IMR-90 (cell line): ENCODE measurements at regions not wholly inside any gene's neighbourhood (a gene's known extent, or its start where the extent isn't known, plus 50 kb on each side); places are given as distances from the start of the nearest gene placed in this dataset.

Source experiments
- ATAC-seq: fragments of 200-7000 bp; cut with Tn5 transposase; 2 replicates; pipeline ENCODE4 v1.9.1; 2020; ENCODE audit warnings: low read depth, mild to moderate bottlenecking, moderate library complexity
- BruUV-seq: library from RNA; stranded (reverse); fragments of 400-500 nt; replicated peaks from 2 replicates; lab custom pipeline; 2021; lab: Mats Ljungman, UMichigan
- CTCF ChIA-PET: fragments of 300-600 bp; formaldehyde crosslinking; extraction: SDS; loops from one replicate; lab custom pipeline; 2021; ENCODE audit warnings: antibody characterized with exemption; lab: Yijun Ruan, JAX
- POLR2A ChIA-PET: fragments of 300-600 bp; sonication (Branson Sonifier 250); formaldehyde crosslinking; loops from one replicate; lab custom pipeline; 2022; ENCODE audit warnings: antibody characterized with exemption; ENCODE audit not compliant: unreplicated experiment; lab: Charles Lee
- DNase-seq: peaks from one replicate; pipeline ENCODE4 v3.0.0; 2013
- H2AFZ ChIP-seq: replicated peaks from 2 replicates; pipeline ENCODE3; 2013; ENCODE audit warnings: low read length, mild to moderate bottlenecking; ENCODE audit not compliant: poor library complexity
- H2AK5ac ChIP-seq: 2 replicates; pipeline ENCODE4 v1.6.1; 2013; ENCODE audit warnings: low read depth, low read length, inconsistent platforms
- H2AK9ac ChIP-seq: replicated peaks from 2 replicates; pipeline ENCODE3; 2013; ENCODE audit warnings: mild to moderate bottlenecking, low read depth, low read length, moderate library complexity; ENCODE audit not compliant: poor library complexity
- H2BK120ac ChIP-seq: 2 replicates; pipeline ENCODE4 v1.6.1; 2013; ENCODE audit warnings: low read depth, low read length, inconsistent platforms
- H2BK15ac ChIP-seq: 3 replicates; pipeline ENCODE4 v1.6.1; 2013; ENCODE audit warnings: low read depth, low read length, inconsistent platforms
- H2BK20ac ChIP-seq: 2 replicates; pipeline ENCODE4 v1.6.1; 2013; ENCODE audit warnings: low read depth, mild to moderate bottlenecking, inconsistent platforms, low read length, moderate library complexity
- H2BK5ac ChIP-seq: 2 replicates; pipeline ENCODE4 v1.6.1; 2013; ENCODE audit warnings: mild to moderate bottlenecking, low read depth, low read length, inconsistent platforms; ENCODE audit not compliant: poor library complexity, severe bottlenecking
- H3K14ac ChIP-seq: replicated peaks from 2 replicates; pipeline ENCODE4 v1.6.1; 2013; ENCODE audit warnings: low read depth, low read length, inconsistent platforms
- H3K18ac ChIP-seq: 2 replicates; pipeline ENCODE4 v1.6.1; 2013; ENCODE audit warnings: low read depth, low read length, control low read depth
- H3K23ac ChIP-seq: 2 replicates; pipeline ENCODE4 v1.6.1; 2013; ENCODE audit warnings: low read depth, low read length, inconsistent platforms
- H3K27ac ChIP-seq: 2 replicates; pipeline ENCODE4 v1.5.1; 2013; ENCODE audit warnings: mild to moderate bottlenecking, control low read depth, low read length; ENCODE audit not compliant: insufficient read depth
- H3K27me3 ChIP-seq: 2 replicates; pipeline ENCODE4 v1.6.1; 2013; ENCODE audit warnings: low read length; ENCODE audit not compliant: control insufficient read depth, insufficient read depth
- H3K36me3 ChIP-seq: 2 replicates; pipeline ENCODE4 v1.6.1; 2013; ENCODE audit warnings: low read length, mixed read lengths; ENCODE audit not compliant: control insufficient read depth, insufficient read depth
- H3K4ac ChIP-seq: 2 replicates; pipeline ENCODE4 v1.6.1; 2013; ENCODE audit warnings: low read depth, low read length, inconsistent platforms
- H3K4me1 ChIP-seq: 2 replicates; pipeline ENCODE4 v1.6.1; 2013; ENCODE audit warnings: low read length, mixed read lengths; ENCODE audit not compliant: control insufficient read depth, insufficient read depth
- H3K4me2 ChIP-seq: 2 replicates; pipeline ENCODE4 v1.6.1; 2013; ENCODE audit warnings: low read depth, mild to moderate bottlenecking, control low read depth, low read length, moderate library complexity
- H3K4me3 ChIP-seq: 2 replicates; pipeline ENCODE4 v1.5.1; 2013; ENCODE audit warnings: low read depth, mild to moderate bottlenecking, control low read depth, low read length, moderate library complexity; ENCODE audit not compliant: insufficient read depth
- H3K56ac ChIP-seq: 2 replicates; pipeline ENCODE4 v1.6.1; 2013; ENCODE audit warnings: low read length, inconsistent platforms; ENCODE audit not compliant: insufficient read depth; ENCODE audit errors: extremely low read depth
- H3K79me1 ChIP-seq, 2 experiments: 2 replicates each; pipeline ENCODE4 v1.6.1; 2013; ENCODE audit warnings: low read length in 2 of 2, inconsistent platforms in 1 of 2, low read depth in 1 of 2
- H3K9ac ChIP-seq: 2 replicates; pipeline ENCODE4 v1.6.1; 2013; ENCODE audit warnings: low read depth, low read length, control low read depth
- H3K9me1 ChIP-seq: 2 replicates; pipeline ENCODE4 v1.6.1; 2013; ENCODE audit warnings: low read length, inconsistent platforms; ENCODE audit not compliant: insufficient read depth
- H3K9me3 ChIP-seq: 2 replicates; pipeline ENCODE4 v1.6.1; 2013; ENCODE audit warnings: low read length; ENCODE audit not compliant: control insufficient read depth, insufficient read depth
- H4K20me1 ChIP-seq: 2 replicates; pipeline ENCODE4 v1.6.1; 2013; ENCODE audit warnings: low read length, inconsistent platforms; ENCODE audit not compliant: insufficient read depth
- H4K5ac ChIP-seq: 2 replicates; pipeline ENCODE4 v1.6.1; 2013; ENCODE audit warnings: mild to moderate bottlenecking, low read depth, low read length, control low read depth
- H4K8ac ChIP-seq, 2 experiments: 2 replicates each; pipeline ENCODE4 v1.6.1; 2013; ENCODE audit warnings: low read depth in 2 of 2, low read length in 2 of 2, control low read depth in 1 of 2, inconsistent platforms in 1 of 2
- H4K91ac ChIP-seq: 2 replicates; pipeline ENCODE4 v1.6.1; 2013; ENCODE audit warnings: low read depth, low read length, inconsistent platforms; ENCODE audit not compliant: insufficient read depth
- BHLHE40 ChIP-seq: fragments of 150-350 bp; IDR thresholded peaks from 2 replicates; pipeline ENCODE4 v1.6.1; 2016; ENCODE audit warnings: mild to moderate bottlenecking, low read depth, low read length
- FOS ChIP-seq: fragments of 150-350 bp; IDR thresholded peaks from 2 replicates; pipeline ENCODE4 v1.6.1; 2016; ENCODE audit warnings: low read depth, low read length
- MXI1 ChIP-seq: IDR thresholded peaks from 2 replicates; pipeline ENCODE4 v1.6.1; 2012; ENCODE audit warnings: low read depth, mild to moderate bottlenecking, low read length, moderate library complexity, borderline replicate concordance
- RAD21 ChIP-seq: IDR thresholded peaks from 2 replicates; pipeline ENCODE4 v1.6.1; 2012; ENCODE audit warnings: low read length, improper control_type of control experiment
- RCOR1 ChIP-seq: IDR thresholded peaks from 2 replicates; pipeline ENCODE4 v1.6.1; 2012; ENCODE audit warnings: mild to moderate bottlenecking, low read length, improper control_type of control experiment; ENCODE audit not compliant: insufficient replicate concordance
- WGBS, 2 experiments: methylation state at CpG; one replicate each; pipeline versions ENCODE4 v1.1.5 to v1.1.7; 2013; ENCODE audit warnings: missing lambda C conversion rate in 2 of 2; ENCODE audit not compliant: insufficient read length in 1 of 2; ENCODE audit errors: extremely low coverage in 2 of 2; 5-methylcytosine and 5-hydroxymethylcytosine counted together
- dilution Hi-C: fragments of 300-500 bp; cut with HindIII; formaldehyde crosslinking; loops from one replicate; pipeline ENCODE4 v1.14.3; 2018; ENCODE audit warnings: low sequenced_read_pairs; ENCODE audit not compliant: unreplicated experiment
- in situ Hi-C: fragments of 300-500 bp; cut with MboI; formaldehyde crosslinking; loops from 3 replicates; pipeline ENCODE4 v1.14.3; 2019; ENCODE audit warnings: low sequenced_read_pairs, inconsistent platforms, mixed read lengths
- intact Hi-C: fragments of 100-400 bp; cut with micrococcal nuclease; formaldehyde crosslinking; loops from 2 replicates; pipeline ENCODE4 v1.10.0; 2022
- TF ChIP-seq, protein P1 (sequence below): conservative IDR thresholded peaks from 2 replicates; pipeline ENCODE4 v1.5.1; 2012; ENCODE audit warnings: mild to moderate bottlenecking, low read depth, low read length, improper control_type of control experiment

DNA sequence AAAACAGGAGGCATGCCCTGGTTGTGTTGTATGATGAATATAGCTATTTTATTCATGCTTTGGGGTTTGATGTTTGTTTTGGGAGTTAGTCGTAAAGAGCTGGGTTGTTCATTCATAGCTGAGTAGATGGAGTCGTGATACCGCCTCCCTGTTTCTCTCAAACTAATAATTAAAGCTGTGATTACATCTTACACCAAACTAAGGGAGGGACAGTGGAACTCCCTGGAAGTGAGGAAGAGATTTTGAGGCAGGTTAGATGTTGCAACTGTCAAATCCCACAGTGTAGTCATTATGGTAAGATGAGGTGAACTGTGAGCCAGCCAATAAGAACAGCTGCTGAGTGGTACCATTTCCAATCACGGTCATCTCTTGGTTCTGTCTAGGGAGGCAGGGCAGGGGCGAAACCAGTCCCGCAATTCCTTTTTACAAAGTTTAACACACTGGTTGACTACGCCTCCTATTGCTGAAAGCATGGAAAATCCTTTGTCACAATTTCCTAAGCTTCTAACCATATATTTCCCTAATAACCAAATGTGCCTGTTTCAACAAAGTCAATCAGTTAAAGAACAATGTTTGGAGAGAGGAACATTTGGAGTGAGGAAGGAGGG is 207.6 kb upstream of the SERP2 start:
- ChIA-PET POLR2A (no interaction called here), CTCF (no interaction called here)
- no peak overlapping the region for H2BK120ac ChIP-seq
- no peak overlapping the region for H4K91ac ChIP-seq
- H2AK9ac ChIP-seq: no peak overlapping the region
- dilution Hi-C loops: no loop called here
- no peak overlapping the region for H3K27ac ChIP-seq
- H3K79me1 ChIP-seq: no peaks in the 10 kb centered on the region
- no peaks in the 10 kb centered on the region for H3K9me3 ChIP-seq
- H3K56ac ChIP-seq: no peak overlapping the region
- H3K36me3 ChIP-seq: no peaks in the 10 kb centered on the region
- DNase-seq (no peak), ATAC-seq (no peak)
- no TSS peak for BruUV-seq
- TF ChIP-seq, protein P1, sequence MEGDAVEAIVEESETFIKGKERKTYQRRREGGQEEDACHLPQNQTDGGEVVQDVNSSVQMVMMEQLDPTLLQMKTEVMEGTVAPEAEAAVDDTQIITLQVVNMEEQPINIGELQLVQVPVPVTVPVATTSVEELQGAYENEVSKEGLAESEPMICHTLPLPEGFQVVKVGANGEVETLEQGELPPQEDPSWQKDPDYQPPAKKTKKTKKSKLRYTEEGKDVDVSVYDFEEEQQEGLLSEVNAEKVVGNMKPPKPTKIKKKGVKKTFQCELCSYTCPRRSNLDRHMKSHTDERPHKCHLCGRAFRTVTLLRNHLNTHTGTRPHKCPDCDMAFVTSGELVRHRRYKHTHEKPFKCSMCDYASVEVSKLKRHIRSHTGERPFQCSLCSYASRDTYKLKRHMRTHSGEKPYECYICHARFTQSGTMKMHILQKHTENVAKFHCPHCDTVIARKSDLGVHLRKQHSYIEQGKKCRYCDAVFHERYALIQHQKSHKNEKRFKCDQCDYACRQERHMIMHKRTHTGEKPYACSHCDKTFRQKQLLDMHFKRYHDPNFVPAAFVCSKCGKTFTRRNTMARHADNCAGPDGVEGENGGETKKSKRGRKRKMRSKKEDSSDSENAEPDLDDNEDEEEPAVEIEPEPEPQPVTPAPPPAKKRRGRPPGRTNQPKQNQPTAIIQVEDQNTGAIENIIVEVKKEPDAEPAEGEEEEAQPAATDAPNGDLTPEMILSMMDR: no peak
- TF ChIP-seq RCOR1 (no peak), RAD21 (no peak), FOS (no peak), MXI1 (no peak), BHLHE40 (no peak)
- H3K4ac ChIP-seq: no peak overlapping the region
- H3K4me1 ChIP-seq: peaks cover under 1% of the 10 kb centered on the region; the same call in 1 of the 2 replicates
- no peak overlapping the region for H3K9ac ChIP-seq
- intact Hi-C loops: loop anchor here (10.0 kb wide), 2 partner anchors 71 to 231 kb away; no protein-coding TSS in a partner anchor
- H3K4me3 ChIP-seq: no peak overlapping the region
- H2BK15ac ChIP-seq: no peak overlapping the region
- H2BK20ac ChIP-seq: no peak overlapping the region
- WGBS, 2 experiments: no CpG with 5 or more reads among the region's 7 CpGs
- no peak overlapping the region for H3K14ac ChIP-seq
- no peak overlapping the region for H4K5ac ChIP-seq
- no peaks in the 10 kb centered on the region for H4K20me1 ChIP-seq
- H2BK5ac ChIP-seq: no peak overlapping the region
- in situ Hi-C loops: no loop called here
- no peak overlapping the region for H4K8ac ChIP-seq
- H2AFZ ChIP-seq: no peak overlapping the region
- no peak overlapping the region for H3K18ac ChIP-seq
- H3K27me3 ChIP-seq: peaks cover 3% of the 10 kb centered on the region
- H2AK5ac ChIP-seq: no peak overlapping the region
- no peaks in the 10 kb centered on the region for H3K9me1 ChIP-seq
- H3K23ac ChIP-seq: no peak overlapping the region
- no peak overlapping the region for H3K4me2 ChIP-seq
